ENCODE measurements at regions not wholly inside any gene's neighbourhood (a gene's known extent, or its start where the extent isn't known, plus 50 kb on each side); places are given as distances from the start of the nearest gene placed in this dataset.

DNA sequence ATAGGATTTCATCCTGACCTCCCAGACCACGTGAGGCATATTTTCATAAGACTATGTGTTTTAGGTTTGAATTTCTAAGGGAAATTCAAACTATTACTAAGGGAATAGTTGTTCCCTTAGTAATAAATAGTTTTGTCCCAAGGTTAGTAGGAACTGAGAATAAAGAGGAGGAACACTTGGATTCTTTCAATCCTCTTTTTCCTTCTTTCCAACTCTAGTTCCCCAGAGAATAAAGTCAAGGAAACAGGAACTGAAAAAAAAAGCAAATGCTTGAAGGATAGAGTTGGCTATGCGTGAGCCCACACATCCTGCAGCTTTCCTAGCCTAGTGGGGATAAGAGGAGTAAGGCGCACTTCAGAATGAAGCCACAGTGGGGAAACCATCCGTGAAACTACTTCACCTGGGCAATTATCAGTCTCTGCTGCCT lies 312.1 kb upstream of the TGFBR2 start:
- TF ChIP-seq CTCF (IDR thresholded peaks at IDR 0.05; ENCODE audit: low read depth, low read length, poor library complexity, severe bottlenecking) (no peak), EZH2phosphoT487 (IDR thresholded peaks at IDR 0.05; ENCODE audit: borderline replicate concordance, low read length) (no peak)

Data from DOHH2 (cell line).